Midbrain (tissue), 1 donor: ENCODE measurements at regions not wholly inside any gene's neighbourhood (a gene's known extent, or its start where the extent isn't known, plus 50 kb on each side); places are given as distances from the start of the nearest gene placed in this dataset.

ENCODE experiments used
- DNase-seq: peaks from one replicate; lab custom pipeline; 2025; lab: John Stamatoyannopoulos, UW

DNA sequence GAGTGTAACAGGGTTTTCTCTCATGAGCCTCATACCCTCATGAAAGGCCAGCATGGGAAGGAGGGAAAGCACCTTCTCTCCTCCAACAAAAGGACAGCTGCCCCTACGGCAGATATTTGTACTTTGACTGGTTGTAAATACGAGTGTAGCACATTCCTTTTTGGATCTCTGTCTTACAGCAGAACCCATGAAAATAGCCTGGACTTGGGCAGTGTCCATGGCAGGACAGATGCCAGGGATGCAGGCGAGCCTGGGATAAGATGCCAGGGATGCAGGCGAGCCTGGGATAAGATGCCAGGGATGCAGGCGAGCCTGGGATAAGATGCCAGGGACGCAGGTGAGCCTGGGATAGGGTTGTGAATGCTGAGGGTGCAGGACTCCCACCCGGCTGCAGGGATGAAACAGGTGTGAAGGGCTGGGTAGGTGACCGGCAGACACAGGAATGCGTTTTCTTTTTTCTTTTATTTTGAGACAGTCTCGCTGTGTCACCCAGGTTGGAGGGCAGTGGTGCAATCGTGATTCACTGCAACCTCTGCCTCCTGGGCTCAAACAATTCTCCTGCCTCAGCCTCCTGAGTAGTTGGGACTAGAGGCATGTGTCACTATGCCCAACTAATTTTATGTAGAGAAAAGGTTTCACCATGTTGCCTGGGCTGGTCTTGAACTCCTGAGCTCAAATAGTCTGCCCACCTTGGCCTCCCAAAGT lies 120.0 kb downstream of the BEGAIN start:
- DNase-seq: no peak

GRCh38 chr14:100467939-100468338 lies 119.3 kb downstream of the BEGAIN start:
- no peak for DNase-seq

DNA sequence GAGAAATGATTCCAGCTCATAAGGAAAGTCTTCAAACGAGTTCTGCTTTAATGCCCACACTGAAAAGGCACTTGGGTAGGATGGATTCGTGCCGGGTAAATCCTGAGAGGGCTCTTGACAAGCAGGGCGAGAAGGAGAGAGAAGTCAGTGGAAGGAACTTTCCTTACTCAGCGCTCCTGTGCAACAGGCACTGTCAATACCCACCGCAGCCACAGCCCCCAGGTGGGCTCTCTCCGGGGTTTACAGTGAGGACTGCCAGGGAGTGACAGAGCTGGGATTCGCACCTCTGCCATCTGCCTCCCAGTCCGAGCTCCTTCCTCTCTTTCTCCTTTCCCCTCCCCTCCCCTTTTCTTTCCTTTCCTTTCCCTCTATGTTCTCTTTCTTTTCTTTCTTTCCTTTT lies 118.7 kb downstream of the BEGAIN start:
- no peak for DNase-seq

DNA sequence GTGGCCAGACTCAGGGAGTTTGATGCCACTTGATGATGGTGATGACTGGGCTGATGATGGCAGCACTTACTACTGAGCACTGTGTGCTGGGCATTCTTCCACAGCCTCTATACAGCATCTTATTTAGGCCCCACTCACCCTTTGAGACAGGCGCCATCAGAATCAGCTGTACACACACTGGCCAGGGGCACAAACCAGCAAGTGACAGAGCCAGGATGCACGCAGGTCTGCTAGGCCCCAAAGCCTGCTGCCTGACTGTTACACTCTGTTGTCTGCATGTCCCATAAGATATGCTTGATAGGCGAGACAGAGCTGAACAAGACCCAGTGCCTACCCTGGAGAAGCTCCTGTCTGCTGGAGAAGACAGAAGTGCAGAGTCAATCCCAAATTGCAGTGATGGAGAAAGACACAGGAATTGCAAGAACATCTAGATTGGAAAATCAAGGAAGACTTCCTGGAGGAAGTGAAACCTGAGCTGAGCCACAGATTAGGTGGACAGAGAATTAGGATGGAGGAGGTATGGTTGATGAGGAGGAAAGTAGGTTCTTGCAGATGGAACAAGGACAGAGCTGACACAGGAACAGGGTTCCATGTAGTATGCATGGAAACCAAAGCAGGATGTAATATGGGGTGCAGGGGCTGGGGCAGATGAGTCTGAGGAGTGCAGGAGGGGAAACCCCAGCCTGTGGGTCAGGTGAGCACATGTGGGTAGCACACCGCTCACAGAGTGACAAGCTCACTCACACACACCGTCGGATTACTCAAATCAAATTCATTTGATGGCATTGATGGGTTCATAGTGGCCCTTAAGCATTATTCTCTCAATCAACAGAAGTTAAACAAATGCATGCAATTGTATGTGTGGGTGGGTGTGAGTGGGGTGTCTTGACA lies 117.3 kb downstream of the BEGAIN start:
- no peak for DNase-seq

- no peak for DNase-seq
Observed at GRCh38 chr14:100470523-100470897, 116.7 kb downstream of the BEGAIN start.

DNA sequence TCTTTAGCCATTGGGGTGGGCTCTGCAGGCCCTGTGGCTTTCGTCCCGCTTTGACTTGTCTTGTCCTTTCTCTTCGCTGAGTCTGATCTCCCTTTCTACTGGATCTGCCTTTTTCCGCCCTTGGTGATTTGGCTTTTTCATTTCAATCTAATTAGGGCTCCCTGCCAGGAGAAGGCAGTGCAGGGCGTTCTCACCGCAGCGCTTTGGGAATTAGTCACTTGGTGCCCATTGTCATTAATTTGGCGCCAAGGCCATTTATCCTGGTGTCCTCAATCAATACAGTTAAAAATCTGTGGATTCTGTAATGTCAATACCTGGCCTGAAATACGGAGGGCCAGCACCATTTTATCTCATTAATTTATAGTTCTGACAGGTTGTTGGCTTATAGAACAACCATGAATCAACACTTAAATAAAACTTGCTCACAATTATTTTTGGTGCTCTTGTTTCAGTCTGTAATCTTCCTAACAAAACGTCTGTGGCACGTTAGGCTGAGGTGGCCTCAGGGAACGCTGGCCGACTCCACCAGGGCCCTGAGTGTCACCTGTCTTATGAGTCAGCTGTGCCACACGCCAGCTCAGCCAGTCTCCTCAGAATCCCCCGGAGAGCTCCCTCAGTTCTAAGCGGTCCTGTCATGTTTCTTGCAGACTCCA lies 115.7 kb downstream of the BEGAIN start:
- DNase-seq: no peak

- DNase-seq: no peak
Observed at GRCh38 chr14:100472094-100472455, 115.1 kb downstream of the BEGAIN start.

- no peak for DNase-seq
Observed at GRCh38 chr14:100472491-100472890, 114.7 kb downstream of the BEGAIN start.

DNA sequence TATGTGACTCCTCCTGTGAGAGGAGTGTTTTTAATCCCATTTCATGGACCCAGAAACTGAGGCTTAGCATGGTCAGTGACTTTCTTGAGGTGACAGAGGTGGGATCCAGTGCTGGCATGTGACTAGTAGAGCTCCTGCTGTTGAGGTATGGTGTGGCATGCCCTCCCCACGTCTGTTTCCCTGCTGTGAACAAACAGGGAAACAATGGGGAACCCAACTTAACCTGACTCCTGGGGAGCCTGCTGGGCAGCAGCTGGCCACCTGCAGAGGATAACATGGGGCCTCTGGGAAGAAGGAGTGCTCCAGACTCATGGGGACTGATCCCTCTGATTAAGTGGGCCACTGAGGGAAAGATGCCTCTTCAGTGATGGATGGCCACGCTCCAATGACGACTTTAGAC lies 114.0 kb downstream of the BEGAIN start:
- DNase-seq: no peak

DNA sequence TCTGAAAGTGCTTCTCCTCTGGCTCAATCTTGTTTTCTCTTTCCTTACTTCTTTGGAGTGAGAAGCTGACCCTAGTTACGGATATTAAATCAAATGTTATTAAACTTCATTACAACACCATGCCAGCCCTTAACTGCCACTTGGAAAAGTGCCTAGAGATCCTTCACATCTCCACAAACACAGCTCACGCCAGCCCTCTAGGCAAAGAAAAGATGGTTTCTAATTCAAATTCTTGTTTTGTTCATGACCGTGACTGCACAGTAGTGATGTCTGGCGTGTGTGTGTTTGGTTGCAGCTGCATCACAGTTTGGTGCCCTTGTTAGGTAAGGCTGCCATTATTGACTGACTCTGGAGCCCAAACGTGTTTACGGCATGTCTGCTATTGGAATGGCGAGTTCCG lies 113.0 kb downstream of the BEGAIN start:
- DNase-seq: no peak

GRCh38 chr14:100475268-100475667 lies 111.9 kb downstream of the BEGAIN start:
- DNase-seq: no peak

DNA sequence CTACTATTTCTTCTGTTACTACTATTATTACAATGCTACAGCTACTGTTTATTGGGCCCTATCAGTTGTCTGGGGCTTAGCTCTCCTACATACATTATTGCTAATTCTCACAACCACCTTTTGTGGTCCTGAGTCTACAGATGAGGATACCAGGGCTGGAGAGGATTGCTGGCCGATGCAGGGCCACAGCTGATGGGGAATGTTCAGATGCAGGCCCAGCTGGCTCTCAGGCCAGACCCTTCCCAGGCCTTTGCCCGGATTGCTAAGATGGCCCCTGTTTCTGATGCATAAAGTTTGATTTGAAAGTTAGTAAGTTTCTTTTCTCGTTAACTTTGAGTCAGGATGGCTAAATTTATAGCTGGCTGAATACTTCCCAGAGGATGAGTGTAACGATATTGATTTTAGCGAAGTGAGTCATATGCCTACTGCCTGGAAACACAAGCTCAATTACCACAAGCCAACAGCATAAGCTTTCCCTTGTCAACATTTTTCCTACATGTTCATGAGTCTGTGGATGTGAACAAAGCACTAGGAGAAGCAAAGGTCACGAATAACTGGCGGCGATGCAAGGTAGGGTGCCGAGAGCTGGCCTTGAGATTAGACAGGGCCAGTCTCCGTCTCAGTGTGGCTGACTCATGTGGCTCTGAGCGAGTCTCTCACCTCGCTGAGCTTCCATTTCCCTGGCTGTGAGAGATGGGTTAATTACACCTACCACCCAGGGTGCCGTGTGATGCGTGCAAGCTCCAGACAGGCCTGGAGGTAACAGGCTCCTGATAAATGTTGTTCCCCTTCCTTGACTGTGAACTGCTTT lies 111.0 kb downstream of the BEGAIN start:
- no peak for DNase-seq

- DNase-seq: no peak
Observed at GRCh38 chr14:100484531-100485267, 102.5 kb downstream of the BEGAIN start.

- DNase-seq: no peak
Observed at GRCh38 chr14:100486025-100486828, 101.0 kb downstream of the BEGAIN start.
